ENCODE measurements at regions not wholly inside any gene's neighbourhood (a gene's known extent, or its start where the extent isn't known, plus 50 kb on each side); places are given as distances from the start of the nearest gene placed in this dataset.

GRCh38 chr21:28768753-28769152 lies 223.9 kb downstream of the LTN1 start:
- no peak for DNase-seq
- no peak for TF ChIP-seq POLR2A (IDR thresholded peaks at IDR 0.05; ENCODE audit: low read length)
- TF ChIP-seq GATA1 (IDR thresholded peaks at IDR 0.05; ENCODE audit: low read depth, low read length): no peak

GRCh38 chr21:28767523-28767922 lies 225.2 kb downstream of the LTN1 start:
- DNase-seq: no peak
- no peak for TF ChIP-seq POLR2A (IDR thresholded peaks at IDR 0.05; ENCODE audit: low read length)
- no peak for TF ChIP-seq GATA1 (IDR thresholded peaks at IDR 0.05; ENCODE audit: low read depth, low read length)

DNA sequence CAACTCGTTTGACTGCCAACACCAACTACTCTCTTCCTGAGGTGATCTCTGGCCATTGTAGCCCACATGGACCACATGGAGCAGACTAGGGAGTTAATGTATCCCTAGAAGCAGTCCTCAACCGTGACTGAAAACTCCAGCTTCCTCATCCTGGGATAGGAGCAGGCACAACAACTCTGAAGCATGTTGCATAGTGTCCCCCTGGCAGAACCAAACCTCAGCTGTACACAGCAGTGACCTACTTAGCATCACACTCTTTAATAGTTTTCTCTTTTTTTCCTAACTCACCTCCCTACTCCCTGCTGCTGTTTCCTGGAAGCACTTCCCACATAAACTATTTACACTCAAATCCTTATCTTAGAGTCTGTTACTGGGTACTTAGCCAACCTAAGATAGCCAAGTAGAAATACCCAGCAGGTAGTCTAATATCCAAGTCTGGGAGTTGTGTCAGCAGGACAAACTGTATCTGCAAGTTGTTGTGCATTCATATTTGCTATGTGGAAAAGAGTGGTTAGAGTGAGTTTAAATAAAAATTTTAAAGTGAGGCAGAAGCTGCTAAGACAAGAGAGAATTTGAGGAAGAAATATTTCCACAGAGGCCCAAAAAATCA lies 228.8 kb downstream of the LTN1 start:
- DNase-seq: no peak
- TF ChIP-seq GATA1 (IDR thresholded peaks at IDR 0.05; ENCODE audit: low read depth, low read length) (no peak), POLR2A (IDR thresholded peaks at IDR 0.05; ENCODE audit: low read length) (no peak)

GRCh38 chr21:28762357-28762735 lies 230.3 kb downstream of the LTN1 start:
- TF ChIP-seq GATA1 (IDR thresholded peaks at IDR 0.05; ENCODE audit: low read depth, low read length): no peak
- TF ChIP-seq POLR2A (IDR thresholded peaks at IDR 0.05; ENCODE audit: low read length): no peak
- DNase-seq: no peak

GRCh38 chr21:28761674-28762356 lies 230.9 kb downstream of the LTN1 start:
- TF ChIP-seq GATA1 (IDR thresholded peaks at IDR 0.05; ENCODE audit: low read depth, low read length) (no peak), POLR2A (IDR thresholded peaks at IDR 0.05; ENCODE audit: low read length) (no peak)
- no peak for DNase-seq

GRCh38 chr21:28758883-28759242 lies 233.8 kb downstream of the LTN1 start:
- TF ChIP-seq GATA1 (IDR thresholded peaks at IDR 0.05; ENCODE audit: low read depth, low read length) (no peak), POLR2A (IDR thresholded peaks at IDR 0.05; ENCODE audit: low read length) (no peak)
- DNase-seq: no peak

DNA sequence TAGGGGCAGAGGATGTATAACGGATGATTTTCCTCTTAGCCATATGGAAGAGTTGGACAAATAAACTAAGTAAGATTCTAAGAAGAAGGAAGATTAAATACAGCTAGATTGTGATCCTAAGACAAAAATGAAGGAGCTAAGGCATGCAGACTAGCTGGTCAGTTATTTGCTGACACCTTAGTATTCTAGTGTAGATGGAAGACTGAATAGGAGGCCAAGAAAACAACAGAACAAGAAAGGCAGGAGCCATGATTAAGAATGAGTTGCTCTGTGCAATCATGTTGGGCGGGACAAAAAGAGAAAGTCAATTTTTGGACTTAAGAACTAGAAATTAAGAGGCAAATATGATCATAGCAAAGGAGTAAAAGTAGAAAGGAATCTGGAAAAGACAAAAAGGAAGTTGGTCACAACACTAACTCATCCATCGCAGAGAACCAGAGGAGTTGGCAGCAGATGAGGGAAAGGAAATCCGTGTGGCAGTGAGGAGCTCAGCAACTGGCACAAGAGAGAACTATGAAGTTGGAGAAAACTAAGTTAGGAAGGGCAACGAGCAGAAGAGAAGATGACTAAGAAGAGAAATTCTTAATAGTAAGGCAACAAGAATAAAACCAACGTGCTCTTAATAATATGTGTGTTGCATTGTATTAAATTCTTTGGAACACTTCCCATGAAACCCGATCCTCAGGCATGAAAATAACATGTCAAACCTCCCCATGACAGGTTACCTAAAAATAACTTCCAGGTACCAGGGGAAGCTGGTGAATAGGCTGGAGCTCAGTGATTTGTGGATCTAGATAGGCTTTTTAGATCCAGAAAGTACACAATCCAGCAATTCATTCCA lies 234.4 kb downstream of the LTN1 start:
- DNase-seq: no peak

GRCh38 chr21:28754862-28755261 lies 237.8 kb downstream of the LTN1 start:
- no peak for DNase-seq
- TF ChIP-seq GATA1 (IDR thresholded peaks at IDR 0.05; ENCODE audit: low read depth, low read length): no peak

More for the DNA sequence above, 234.4 kb downstream of the LTN1 start:
- TF ChIP-seq POLR2A (IDR thresholded peaks at IDR 0.05; ENCODE audit: low read length) (no peak), GATA1 (IDR thresholded peaks at IDR 0.05; ENCODE audit: low read depth, low read length) (no peak)

GRCh38 chr21:28754127-28754611 lies 238.5 kb downstream of the LTN1 start:
- DNase-seq: no peak
- no peak for TF ChIP-seq POLR2A (IDR thresholded peaks at IDR 0.05; ENCODE audit: low read length)
- no peak for TF ChIP-seq GATA1 (IDR thresholded peaks at IDR 0.05; ENCODE audit: low read depth, low read length)

- no peak for TF ChIP-seq POLR2A (IDR thresholded peaks at IDR 0.05; ENCODE audit: low read length)
- no peak for TF ChIP-seq GATA1 (IDR thresholded peaks at IDR 0.05; ENCODE audit: low read depth, low read length)
- DNase-seq: no peak
These were observed 240.5 kb downstream of the LTN1 start for GRCh38 chr21:28752131-28752530.

- DNase-seq: no peak
- TF ChIP-seq GATA1 (IDR thresholded peaks at IDR 0.05; ENCODE audit: low read depth, low read length) (no peak), POLR2A (IDR thresholded peaks at IDR 0.05; ENCODE audit: low read length) (no peak)
These were observed 241.5 kb downstream of the LTN1 start for GRCh38 chr21:28751176-28751575.

- TF ChIP-seq GATA1 (IDR thresholded peaks at IDR 0.05; ENCODE audit: low read depth, low read length) (no peak), POLR2A (IDR thresholded peaks at IDR 0.05; ENCODE audit: low read length) (no peak)
- DNase-seq: no peak
These were observed 242.1 kb downstream of the LTN1 start for GRCh38 chr21:28750565-28750964.

DNA sequence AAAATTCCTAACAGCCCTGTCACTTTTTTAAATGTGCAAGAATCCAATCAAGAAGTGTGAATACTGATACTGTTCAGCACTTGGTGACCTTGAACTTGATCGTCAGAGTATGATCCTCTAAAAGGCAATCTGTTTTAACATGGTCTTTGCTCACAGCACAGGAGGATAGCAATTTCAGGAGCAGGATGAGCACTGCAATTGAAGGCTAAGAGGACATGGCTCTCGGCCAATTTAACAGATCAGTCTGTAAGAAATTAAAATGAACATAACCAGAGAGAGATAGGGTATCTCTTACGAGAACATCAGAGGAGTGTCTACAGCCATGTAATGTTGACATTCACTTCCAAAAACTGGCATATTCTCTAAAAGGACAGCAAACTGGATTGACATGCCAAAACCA lies 243.1 kb downstream of the LTN1 start:
- DNase-seq: no peak
- TF ChIP-seq GATA1 (IDR thresholded peaks at IDR 0.05; ENCODE audit: low read depth, low read length) (no peak), POLR2A (IDR thresholded peaks at IDR 0.05; ENCODE audit: low read length) (no peak)

- TF ChIP-seq POLR2A (IDR thresholded peaks at IDR 0.05; ENCODE audit: low read length): no peak
- no peak for TF ChIP-seq GATA1 (IDR thresholded peaks at IDR 0.05; ENCODE audit: low read depth, low read length)
These were observed 245.2 kb downstream of the LTN1 start for GRCh38 chr21:28747464-28747863.

More at GRCh38 chr21:28747464-28747863, 245.2 kb downstream of the LTN1 start:
- DNase-seq: no peak
